ENCODE measurements at regions not wholly inside any gene's neighbourhood (a gene's known extent, or its start where the extent isn't known, plus 50 kb on each side); places are given as distances from the start of the nearest gene placed in this dataset.

- TF ChIP-seq EZH2 (optimal IDR thresholded peaks at IDR 0.05; ENCODE audit: low read depth, low read length) (no peak), EZH2phosphoT487 (IDR thresholded peaks at IDR 0.05; ENCODE audit: low read length) (no peak)
Measured at GRCh38 chr11:122394313-122394712, 261.2 kb upstream of the UBASH3B start.
